ENCODE measurements at regions not wholly inside any gene's neighbourhood (a gene's known extent, or its start where the extent isn't known, plus 50 kb on each side); places are given as distances from the start of the nearest gene placed in this dataset.
A peak's percentile ranks its signal among the peaks of the same experiment; 100 is the strongest.

GRCh38 chr2:215505044-215505786 lies 69.3 kb upstream of the FN1 start (continued):
- TF ChIP-seq POLR2G (IDR thresholded peaks at IDR 0.05; ENCODE audit: low read depth, low read length): no peak
- peak; percentile 75 for TF ChIP-seq SP5 (CRISPR knock-in tag; IDR thresholded peaks at IDR 0.05; ENCODE audit: borderline replicate concordance, low read depth)
- TF ChIP-seq NR3C1 (CRISPR knock-in tag; IDR thresholded peaks at IDR 0.05): no peak
- TF ChIP-seq HNF1A (IDR thresholded peaks at IDR 0.05; ENCODE audit: low read depth): peak; percentile 54; the same call in 1 of the 2 replicates
- no peak for TF ChIP-seq HNF1A (CRISPR knock-in tag; IDR thresholded peaks at IDR 0.05; ENCODE audit: borderline replicate concordance)
- TF ChIP-seq ZNF724P (CRISPR knock-in tag; IDR thresholded peaks at IDR 0.05; ENCODE audit: borderline replicate concordance): no peak
- TF ChIP-seq ZNF891 (CRISPR knock-in tag; IDR thresholded peaks at IDR 0.05): no peak
- TF ChIP-seq DBP (CRISPR knock-in tag; IDR thresholded peaks at IDR 0.05; ENCODE audit: not compliant biosample characterization): peak; percentile 8
- TF ChIP-seq ZNF746 (CRISPR knock-in tag; IDR thresholded peaks at IDR 0.05): 0 out of 2 replicates have a peak, but pooled peaks have one; percentile 23
- peak; percentile 30; the same call in 1 of the 2 replicates for TF ChIP-seq FOXA3 (CRISPR knock-in tag; IDR thresholded peaks at IDR 0.05)
- 0 out of 2 replicates have a peak, but pooled peaks have one; percentile 29 for TF ChIP-seq IRF2 (CRISPR knock-in tag; IDR thresholded peaks at IDR 0.05)
- peak; percentile 35; the same call in 1 of the 2 replicates for TF ChIP-seq MED13 (CRISPR knock-in tag; IDR thresholded peaks at IDR 0.05)
- TF ChIP-seq ZNF350 (CRISPR knock-in tag; IDR thresholded peaks at IDR 0.05; ENCODE audit: borderline replicate concordance, low read depth): no peak
- peak; percentile 92; the same call in 1 of the 2 replicates for TF ChIP-seq THRA (CRISPR knock-in tag; IDR thresholded peaks at IDR 0.05; ENCODE audit: borderline replicate concordance)
- TF ChIP-seq STAT6 (CRISPR knock-in tag; IDR thresholded peaks at IDR 0.05; ENCODE audit: borderline replicate concordance): 0 out of 2 replicates have a peak, but pooled peaks have one; percentile 30
- peak; percentile 64 for TF ChIP-seq RCOR2 (CRISPR knock-in tag; IDR thresholded peaks at IDR 0.05)
- TF ChIP-seq ZNF557 (CRISPR knock-in tag; IDR thresholded peaks at IDR 0.05): 0 out of 2 replicates have a peak, but pooled peaks have one; percentile 33
- TF ChIP-seq NR2F6 (IDR thresholded peaks at IDR 0.05): peak; percentile 49
- TF ChIP-seq NR2F6 (CRISPR knock-in tag; IDR thresholded peaks at IDR 0.05): 0 out of 2 replicates have a peak, but pooled peaks have one; percentile 22
- TF ChIP-seq DRAP1 (CRISPR knock-in tag; IDR thresholded peaks at IDR 0.05): 0 out of 2 replicates have a peak, but pooled peaks have one; percentile 2
- TF ChIP-seq ZNF3 (CRISPR knock-in tag; IDR thresholded peaks at IDR 0.05): no peak

Measured in HepG2 (cell line).